ENCODE measurements at regions not wholly inside any gene's neighbourhood (a gene's known extent, or its start where the extent isn't known, plus 50 kb on each side); places are given as distances from the start of the nearest gene placed in this dataset.
"Not testable (repeated sequence)": the region's sequence is repeated elsewhere in the genome, so short reads cannot be mapped to it uniquely, and the experiment has no call there.

DNA sequence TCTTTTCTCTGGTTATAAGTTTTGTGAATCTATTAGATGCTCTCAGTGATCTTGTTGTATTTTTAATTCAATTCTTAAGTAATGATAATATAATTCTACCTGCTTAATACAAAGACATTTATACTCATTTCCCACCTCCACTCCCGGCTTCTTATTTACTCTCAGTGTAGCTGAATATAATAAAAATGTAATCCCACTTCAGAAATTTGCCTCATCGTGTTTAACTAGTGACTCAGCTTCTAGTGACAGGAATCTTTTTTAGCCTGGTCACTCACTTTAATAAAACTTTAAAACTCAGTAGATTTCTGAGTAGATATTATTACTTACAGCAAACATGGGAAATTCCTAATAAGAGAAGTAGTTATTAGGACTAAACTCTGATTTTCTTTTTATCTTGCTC, 1506.2 kb upstream of the LRRTM3 start:
- TF ChIP-seq, protein P1, sequence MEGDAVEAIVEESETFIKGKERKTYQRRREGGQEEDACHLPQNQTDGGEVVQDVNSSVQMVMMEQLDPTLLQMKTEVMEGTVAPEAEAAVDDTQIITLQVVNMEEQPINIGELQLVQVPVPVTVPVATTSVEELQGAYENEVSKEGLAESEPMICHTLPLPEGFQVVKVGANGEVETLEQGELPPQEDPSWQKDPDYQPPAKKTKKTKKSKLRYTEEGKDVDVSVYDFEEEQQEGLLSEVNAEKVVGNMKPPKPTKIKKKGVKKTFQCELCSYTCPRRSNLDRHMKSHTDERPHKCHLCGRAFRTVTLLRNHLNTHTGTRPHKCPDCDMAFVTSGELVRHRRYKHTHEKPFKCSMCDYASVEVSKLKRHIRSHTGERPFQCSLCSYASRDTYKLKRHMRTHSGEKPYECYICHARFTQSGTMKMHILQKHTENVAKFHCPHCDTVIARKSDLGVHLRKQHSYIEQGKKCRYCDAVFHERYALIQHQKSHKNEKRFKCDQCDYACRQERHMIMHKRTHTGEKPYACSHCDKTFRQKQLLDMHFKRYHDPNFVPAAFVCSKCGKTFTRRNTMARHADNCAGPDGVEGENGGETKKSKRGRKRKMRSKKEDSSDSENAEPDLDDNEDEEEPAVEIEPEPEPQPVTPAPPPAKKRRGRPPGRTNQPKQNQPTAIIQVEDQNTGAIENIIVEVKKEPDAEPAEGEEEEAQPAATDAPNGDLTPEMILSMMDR (conservative IDR thresholded peaks at IDR 0.05): no peak
- Histone ChIP-seq H3K9ac (ENCODE audit: extremely low read depth, low read length, poor library complexity, severe bottlenecking) (no peak overlapping the region), H3K36me3 (ENCODE audit: control insufficient read depth, insufficient read depth, low read length) (no peaks in the 10 kb centered on the region), H3K27me3 (ENCODE audit: control insufficient read depth, insufficient read depth, low read length, poor library complexity, severe bottlenecking) (no peaks in the 10 kb centered on the region), H3K27ac (ENCODE audit: low read depth, low read length) (no peak overlapping the region), H3K4me1 (ENCODE audit: control insufficient read depth, insufficient read depth, low read length) (no peaks in the 10 kb centered on the region), H3K9me3 (ENCODE audit: control insufficient read depth, low read length) (peaks cover 4% of the 10 kb centered on the region), H3K4me3 (ENCODE audit: low read length) (no peak overlapping the region)
- H3K4me3 Mint-ChIP-seq: no peak overlapping the region
- no peak for DNase-seq
- WGBS, 2 experiments (ENCODE audit: insufficient coverage in 1 of 2, insufficient read length in 1 of 2): 93% methylated on average over 2 of the region's 2 CpGs; no CpG with 5 or more reads in 1 of the 2 experiments
- H3K27ac Mint-ChIP-seq: no peak overlapping the region
- H3K9me3 Mint-ChIP-seq: peaks cover 14% of the 10 kb centered on the region
- no peaks in the 10 kb centered on the region for H3K27me3 Mint-ChIP-seq (ENCODE audit: insufficient read depth)
- H3K36me3 Mint-ChIP-seq (ENCODE audit: low read depth): no peaks in the 10 kb centered on the region
- H3K4me1 Mint-ChIP-seq: no peaks in the 10 kb centered on the region

DNA sequence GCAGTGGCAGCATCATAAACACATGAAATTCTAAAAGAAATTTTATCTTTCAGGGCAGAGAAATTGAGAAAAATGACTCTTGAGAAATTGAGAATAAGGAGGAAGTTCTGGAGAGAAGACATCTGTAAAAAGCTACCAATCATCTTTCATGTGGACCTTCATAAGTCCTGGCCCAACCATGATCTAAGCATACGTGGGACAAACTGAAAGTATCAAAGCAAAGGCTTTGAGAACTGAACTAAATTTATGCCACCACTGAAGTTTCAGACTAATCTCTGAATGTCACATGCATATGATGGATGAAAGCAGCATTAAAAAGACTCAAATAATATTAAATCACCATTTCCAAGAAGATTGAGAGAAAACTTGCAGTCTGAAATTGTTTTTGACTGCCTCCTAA, 1502.8 kb upstream of the LRRTM3 start:
- H3K27ac ChIP-seq (ENCODE audit: low read depth, low read length): no peak overlapping the region
- no peaks in the 10 kb centered on the region for H3K36me3 Mint-ChIP-seq (ENCODE audit: low read depth)
- H3K4me1 ChIP-seq (ENCODE audit: control insufficient read depth, insufficient read depth, low read length): no peaks in the 10 kb centered on the region
- H3K9me3 Mint-ChIP-seq: no peaks in the 10 kb centered on the region
- H3K9ac ChIP-seq (ENCODE audit: extremely low read depth, low read length, poor library complexity, severe bottlenecking): no peak overlapping the region
- no peaks in the 10 kb centered on the region for H3K4me1 Mint-ChIP-seq
- no peak for DNase-seq
- H3K27me3 Mint-ChIP-seq (ENCODE audit: insufficient read depth): no peaks in the 10 kb centered on the region
- H3K9me3 ChIP-seq (ENCODE audit: control insufficient read depth, low read length): no peaks in the 10 kb centered on the region
- H3K27ac Mint-ChIP-seq: no peak overlapping the region
- H3K4me3 Mint-ChIP-seq: no peak overlapping the region
- no peaks in the 10 kb centered on the region for H3K27me3 ChIP-seq (ENCODE audit: control insufficient read depth, insufficient read depth, low read length, poor library complexity, severe bottlenecking)
- H3K36me3 ChIP-seq (ENCODE audit: control insufficient read depth, insufficient read depth, low read length): no peaks in the 10 kb centered on the region
- H3K4me3 ChIP-seq (ENCODE audit: low read length): no peak overlapping the region
- 91% methylated on average over 1 of the region's 1 CpG; no CpG with 5 or more reads in 1 of the 2 experiments for WGBS, 2 experiments (ENCODE audit: insufficient coverage in 1 of 2, insufficient read length in 1 of 2)
- TF ChIP-seq, protein P1 (conservative IDR thresholded peaks at IDR 0.05): no peak

DNA sequence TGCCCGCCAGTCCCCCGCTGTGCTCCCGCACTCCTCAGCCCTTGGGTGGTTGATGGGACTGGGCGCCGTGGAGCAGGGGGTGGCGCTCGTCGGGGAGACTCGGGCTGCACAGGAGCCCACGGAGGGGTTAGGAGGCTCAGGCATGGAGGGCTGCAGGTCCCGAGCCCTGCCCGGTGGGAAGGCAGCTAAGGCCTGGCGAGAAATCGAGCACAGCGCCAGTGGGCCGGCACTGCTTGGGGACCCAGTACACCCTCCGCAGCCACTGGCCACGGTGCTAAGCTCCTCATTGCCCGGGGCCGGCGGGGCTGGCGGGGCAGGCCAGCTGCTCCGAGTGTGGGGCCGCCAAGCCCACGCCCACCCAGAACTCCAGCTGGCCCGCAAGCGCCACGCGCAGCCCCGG, 1496.5 kb upstream of the LRRTM3 start:
- DNase-seq, H3K9me3 Mint-ChIP-seq: not testable (repeated sequence)
- 96 to 97% methylated on average over 12 to 29 of the region's 30 CpGs for WGBS, 2 experiments (ENCODE audit: insufficient coverage in 1 of 2, insufficient read length in 1 of 2)

DNA sequence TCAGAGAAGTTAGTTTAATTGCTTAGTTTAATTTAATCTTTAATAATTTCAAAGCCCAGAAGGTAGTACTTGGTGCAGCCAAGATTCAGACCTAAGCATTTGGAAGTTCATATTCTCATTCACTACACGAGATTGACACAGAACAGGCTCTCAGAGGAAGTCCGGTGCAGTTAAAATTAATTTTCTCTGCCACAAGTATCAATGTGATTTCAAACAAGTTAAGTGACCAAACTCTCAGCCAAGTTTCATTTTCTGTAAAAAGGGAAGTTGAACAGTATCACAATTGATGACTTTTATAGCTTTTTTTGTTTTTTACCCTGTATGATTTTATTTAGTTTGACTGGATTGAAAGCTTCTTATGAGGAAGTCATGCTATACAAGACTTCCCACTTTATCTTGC, 1494.9 kb upstream of the LRRTM3 start:
- H3K4me1 ChIP-seq (ENCODE audit: control insufficient read depth, insufficient read depth, low read length): no peaks in the 10 kb centered on the region
- Mint-ChIP-seq H3K36me3 (ENCODE audit: low read depth) (no peaks in the 10 kb centered on the region), H3K4me3 (no peak overlapping the region), H3K9me3 (peaks cover 6% of the 10 kb centered on the region), H3K27me3 (ENCODE audit: insufficient read depth) (no peaks in the 10 kb centered on the region), H3K4me1 (no peaks in the 10 kb centered on the region), H3K27ac (no peak overlapping the region)
- no peaks in the 10 kb centered on the region for H3K36me3 ChIP-seq (ENCODE audit: control insufficient read depth, insufficient read depth, low read length)
- WGBS, 2 experiments (ENCODE audit: insufficient coverage in 1 of 2, insufficient read length in 1 of 2): 60 to 92% methylated on average over 1 to 2 of the region's 2 CpGs
- no peak for DNase-seq
- H3K9me3 ChIP-seq (ENCODE audit: control insufficient read depth, low read length): no peaks in the 10 kb centered on the region
- no peaks in the 10 kb centered on the region for H3K27me3 ChIP-seq (ENCODE audit: control insufficient read depth, insufficient read depth, low read length, poor library complexity, severe bottlenecking)
- H3K27ac ChIP-seq (ENCODE audit: low read depth, low read length): no peak overlapping the region
- no peak overlapping the region for H3K9ac ChIP-seq (ENCODE audit: extremely low read depth, low read length, poor library complexity, severe bottlenecking)
- TF ChIP-seq, protein P1 (conservative IDR thresholded peaks at IDR 0.05): no peak
- H3K4me3 ChIP-seq (ENCODE audit: low read length): no peak overlapping the region

More for the DNA sequence above, 1496.5 kb upstream of the LRRTM3 start:
- H3K27me3 Mint-ChIP-seq (ENCODE audit: insufficient read depth); H3K27ac Mint-ChIP-seq; H3K4me1 ChIP-seq (ENCODE audit: control insufficient read depth, insufficient read depth, low read length); H3K27me3 ChIP-seq (ENCODE audit: control insufficient read depth, insufficient read depth, low read length, poor library complexity, severe bottlenecking); H3K36me3 ChIP-seq (ENCODE audit: control insufficient read depth, insufficient read depth, low read length); H3K9me3 ChIP-seq (ENCODE audit: control insufficient read depth, low read length); H3K27ac ChIP-seq (ENCODE audit: low read depth, low read length); H3K4me3 ChIP-seq (ENCODE audit: low read length); H3K4me3 Mint-ChIP-seq; H3K4me1 Mint-ChIP-seq; H3K9ac ChIP-seq (ENCODE audit: extremely low read depth, low read length, poor library complexity, severe bottlenecking); H3K36me3 Mint-ChIP-seq (ENCODE audit: low read depth): not testable (repeated sequence)
